IMR-90 (cell line): ENCODE measurements at regions not wholly inside any gene's neighbourhood (a gene's known extent, or its start where the extent isn't known, plus 50 kb on each side); places are given as distances from the start of the nearest gene placed in this dataset.

Source experiments
- ATAC-seq: fragments of 200-7000 bp; cut with Tn5 transposase; 2 replicates; pipeline ENCODE4 v1.9.1; 2020; ENCODE audit warnings: low read depth, mild to moderate bottlenecking, moderate library complexity
- BruUV-seq: library from RNA; stranded (reverse); fragments of 400-500 nt; replicated peaks from 2 replicates; lab custom pipeline; 2021; lab: Mats Ljungman, UMichigan
- CTCF ChIA-PET: fragments of 300-600 bp; formaldehyde crosslinking; extraction: SDS; loops from one replicate; lab custom pipeline; 2021; ENCODE audit warnings: antibody characterized with exemption; lab: Yijun Ruan, JAX
- POLR2A ChIA-PET: fragments of 300-600 bp; sonication (Branson Sonifier 250); formaldehyde crosslinking; loops from one replicate; lab custom pipeline; 2022; ENCODE audit warnings: antibody characterized with exemption; ENCODE audit not compliant: unreplicated experiment; lab: Charles Lee
- DNase-seq: peaks from one replicate; pipeline ENCODE4 v3.0.0; 2013
- H2AFZ ChIP-seq: replicated peaks from 2 replicates; pipeline ENCODE3; 2013; ENCODE audit warnings: low read length, mild to moderate bottlenecking; ENCODE audit not compliant: poor library complexity
- H2AK5ac ChIP-seq: 2 replicates; pipeline ENCODE4 v1.6.1; 2013; ENCODE audit warnings: low read depth, low read length, inconsistent platforms
- H2AK9ac ChIP-seq: replicated peaks from 2 replicates; pipeline ENCODE3; 2013; ENCODE audit warnings: mild to moderate bottlenecking, low read depth, low read length, moderate library complexity; ENCODE audit not compliant: poor library complexity
- H2BK120ac ChIP-seq: 2 replicates; pipeline ENCODE4 v1.6.1; 2013; ENCODE audit warnings: low read depth, low read length, inconsistent platforms
- H2BK15ac ChIP-seq: 3 replicates; pipeline ENCODE4 v1.6.1; 2013; ENCODE audit warnings: low read depth, low read length, inconsistent platforms
- H2BK20ac ChIP-seq: 2 replicates; pipeline ENCODE4 v1.6.1; 2013; ENCODE audit warnings: low read depth, mild to moderate bottlenecking, inconsistent platforms, low read length, moderate library complexity
- H2BK5ac ChIP-seq: 2 replicates; pipeline ENCODE4 v1.6.1; 2013; ENCODE audit warnings: mild to moderate bottlenecking, low read depth, low read length, inconsistent platforms; ENCODE audit not compliant: poor library complexity, severe bottlenecking
- H3K14ac ChIP-seq: replicated peaks from 2 replicates; pipeline ENCODE4 v1.6.1; 2013; ENCODE audit warnings: low read depth, low read length, inconsistent platforms
- H3K18ac ChIP-seq: 2 replicates; pipeline ENCODE4 v1.6.1; 2013; ENCODE audit warnings: low read depth, low read length, control low read depth
- H3K23ac ChIP-seq: 2 replicates; pipeline ENCODE4 v1.6.1; 2013; ENCODE audit warnings: low read depth, low read length, inconsistent platforms
- H3K27ac ChIP-seq: 2 replicates; pipeline ENCODE4 v1.5.1; 2013; ENCODE audit warnings: mild to moderate bottlenecking, control low read depth, low read length; ENCODE audit not compliant: insufficient read depth
- H3K27me3 ChIP-seq: 2 replicates; pipeline ENCODE4 v1.6.1; 2013; ENCODE audit warnings: low read length; ENCODE audit not compliant: control insufficient read depth, insufficient read depth
- H3K36me3 ChIP-seq: 2 replicates; pipeline ENCODE4 v1.6.1; 2013; ENCODE audit warnings: low read length, mixed read lengths; ENCODE audit not compliant: control insufficient read depth, insufficient read depth
- H3K4ac ChIP-seq: 2 replicates; pipeline ENCODE4 v1.6.1; 2013; ENCODE audit warnings: low read depth, low read length, inconsistent platforms
- H3K4me1 ChIP-seq: 2 replicates; pipeline ENCODE4 v1.6.1; 2013; ENCODE audit warnings: low read length, mixed read lengths; ENCODE audit not compliant: control insufficient read depth, insufficient read depth
- H3K4me2 ChIP-seq: 2 replicates; pipeline ENCODE4 v1.6.1; 2013; ENCODE audit warnings: low read depth, mild to moderate bottlenecking, control low read depth, low read length, moderate library complexity
- H3K4me3 ChIP-seq: 2 replicates; pipeline ENCODE4 v1.5.1; 2013; ENCODE audit warnings: low read depth, mild to moderate bottlenecking, control low read depth, low read length, moderate library complexity; ENCODE audit not compliant: insufficient read depth
- H3K56ac ChIP-seq: 2 replicates; pipeline ENCODE4 v1.6.1; 2013; ENCODE audit warnings: low read length, inconsistent platforms; ENCODE audit not compliant: insufficient read depth; ENCODE audit errors: extremely low read depth
- H3K79me1 ChIP-seq, 2 experiments: 2 replicates each; pipeline ENCODE4 v1.6.1; 2013; ENCODE audit warnings: low read length in 2 of 2, inconsistent platforms in 1 of 2, low read depth in 1 of 2
- H3K9ac ChIP-seq: 2 replicates; pipeline ENCODE4 v1.6.1; 2013; ENCODE audit warnings: low read depth, low read length, control low read depth
- H3K9me1 ChIP-seq: 2 replicates; pipeline ENCODE4 v1.6.1; 2013; ENCODE audit warnings: low read length, inconsistent platforms; ENCODE audit not compliant: insufficient read depth
- H3K9me3 ChIP-seq: 2 replicates; pipeline ENCODE4 v1.6.1; 2013; ENCODE audit warnings: low read length; ENCODE audit not compliant: control insufficient read depth, insufficient read depth
- H4K20me1 ChIP-seq: 2 replicates; pipeline ENCODE4 v1.6.1; 2013; ENCODE audit warnings: low read length, inconsistent platforms; ENCODE audit not compliant: insufficient read depth
- H4K5ac ChIP-seq: 2 replicates; pipeline ENCODE4 v1.6.1; 2013; ENCODE audit warnings: mild to moderate bottlenecking, low read depth, low read length, control low read depth
- H4K8ac ChIP-seq, 2 experiments: 2 replicates each; pipeline ENCODE4 v1.6.1; 2013; ENCODE audit warnings: low read depth in 2 of 2, low read length in 2 of 2, control low read depth in 1 of 2, inconsistent platforms in 1 of 2
- H4K91ac ChIP-seq: 2 replicates; pipeline ENCODE4 v1.6.1; 2013; ENCODE audit warnings: low read depth, low read length, inconsistent platforms; ENCODE audit not compliant: insufficient read depth
- BHLHE40 ChIP-seq: fragments of 150-350 bp; IDR thresholded peaks from 2 replicates; pipeline ENCODE4 v1.6.1; 2016; ENCODE audit warnings: mild to moderate bottlenecking, low read depth, low read length
- CEBPB ChIP-seq: IDR thresholded peaks from 2 replicates; pipeline ENCODE4 v1.6.1; 2012; ENCODE audit warnings: low read depth, low read length, improper control_type of control experiment
- CHD1 ChIP-seq: IDR thresholded peaks from 2 replicates; pipeline ENCODE4 v1.6.1; 2012; ENCODE audit warnings: low read depth, low read length, improper control_type of control experiment
- FOS ChIP-seq: fragments of 150-350 bp; IDR thresholded peaks from 2 replicates; pipeline ENCODE4 v1.6.1; 2016; ENCODE audit warnings: low read depth, low read length
- MAFK ChIP-seq: IDR thresholded peaks from 2 replicates; pipeline ENCODE4 v1.6.1; 2012; ENCODE audit warnings: low read depth, low read length, improper control_type of control experiment
- MAZ ChIP-seq: IDR thresholded peaks from 2 replicates; pipeline ENCODE4 v1.6.1; 2012; ENCODE audit warnings: low read depth, mild to moderate bottlenecking, low read length, improper control_type of control experiment, moderate library complexity, borderline replicate concordance
- MXI1 ChIP-seq: IDR thresholded peaks from 2 replicates; pipeline ENCODE4 v1.6.1; 2012; ENCODE audit warnings: low read depth, mild to moderate bottlenecking, low read length, moderate library complexity, borderline replicate concordance
- NFE2L2 ChIP-seq: fragments of 150-350 bp; IDR thresholded peaks from 2 replicates; pipeline ENCODE4 v1.6.1; 2016; ENCODE audit warnings: low read depth, mild to moderate bottlenecking, low read length
- POLR2A ChIP-seq: IDR thresholded peaks from 2 replicates; pipeline ENCODE4 v1.6.1; 2012; ENCODE audit warnings: mild to moderate bottlenecking, low read depth, low read length
- RAD21 ChIP-seq: IDR thresholded peaks from 2 replicates; pipeline ENCODE4 v1.6.1; 2012; ENCODE audit warnings: low read length, improper control_type of control experiment
- RCOR1 ChIP-seq: IDR thresholded peaks from 2 replicates; pipeline ENCODE4 v1.6.1; 2012; ENCODE audit warnings: mild to moderate bottlenecking, low read length, improper control_type of control experiment; ENCODE audit not compliant: insufficient replicate concordance
- RFX5 ChIP-seq: IDR thresholded peaks from 2 replicates; pipeline ENCODE4 v1.8.0; 2012; ENCODE audit warnings: low read depth, mild to moderate bottlenecking, low read length, moderate library complexity
- SMC3 ChIP-seq: fragments of 150-350 bp; IDR thresholded peaks from 2 replicates; pipeline ENCODE4 v1.6.1; 2016; ENCODE audit warnings: low read depth, mild to moderate bottlenecking, antibody characterized with exemption, low read length, moderate library complexity
- WGBS, 2 experiments: methylation state at CpG; one replicate each; pipeline versions ENCODE4 v1.1.5 to v1.1.7; 2013; ENCODE audit warnings: missing lambda C conversion rate in 2 of 2; ENCODE audit not compliant: insufficient read length in 1 of 2; ENCODE audit errors: extremely low coverage in 2 of 2; 5-methylcytosine and 5-hydroxymethylcytosine counted together
- dilution Hi-C: fragments of 300-500 bp; cut with HindIII; formaldehyde crosslinking; loops from one replicate; pipeline ENCODE4 v1.14.3; 2018; ENCODE audit warnings: low sequenced_read_pairs; ENCODE audit not compliant: unreplicated experiment
- in situ Hi-C: fragments of 300-500 bp; cut with MboI; formaldehyde crosslinking; loops from 3 replicates; pipeline ENCODE4 v1.14.3; 2019; ENCODE audit warnings: low sequenced_read_pairs, inconsistent platforms, mixed read lengths
- intact Hi-C: fragments of 100-400 bp; cut with micrococcal nuclease; formaldehyde crosslinking; loops from 2 replicates; pipeline ENCODE4 v1.10.0; 2022
- TF ChIP-seq, protein P1 (sequence below): fragments of 150-350 bp; IDR thresholded peaks from 2 replicates; pipeline ENCODE4 v1.6.1; 2016; ENCODE audit warnings: low read depth, mild to moderate bottlenecking, low read length, moderate library complexity, borderline replicate concordance
- TF ChIP-seq, protein P2 (sequence below): conservative IDR thresholded peaks from 2 replicates; pipeline ENCODE4 v1.5.1; 2012; ENCODE audit warnings: mild to moderate bottlenecking, low read depth, low read length, improper control_type of control experiment
- TF ChIP-seq, protein P3 (sequence below): fragments of 150-350 bp; IDR thresholded peaks from 2 replicates; pipeline ENCODE4 v1.6.1; 2017; ENCODE audit warnings: mild to moderate bottlenecking, antibody characterized with exemption, low read length, low read depth

GRCh38 chr1:193388165-193388564 lies 201.8 kb upstream of the B3GALT2 start:
- dilution Hi-C loops (no loop called here), intact Hi-C loops (no loop called here), in situ Hi-C loops (no loop called here)
- H2BK5ac ChIP-seq = no peak overlapping the region
- DNase-seq (no peak), ATAC-seq (no peak)
- BruUV-seq = no TSS peak
- no peak overlapping the region for H2AK9ac ChIP-seq
- no peaks in the 10 kb centered on the region for H4K20me1 ChIP-seq
- H3K9ac ChIP-seq = no peak overlapping the region
- no peak overlapping the region for H3K4me2 ChIP-seq
- WGBS, 2 experiments = 90% methylated on average over 2 of the region's 4 CpGs; no CpG with 5 or more reads in 1 of the 2 experiments
- H3K23ac ChIP-seq = no peak overlapping the region
- no peaks in the 10 kb centered on the region for H3K79me1 ChIP-seq
- no peak overlapping the region for H2BK20ac ChIP-seq
- no peaks in the 10 kb centered on the region for H3K27me3 ChIP-seq
- no peak overlapping the region for H4K91ac ChIP-seq
- H3K56ac ChIP-seq = no peak overlapping the region
- CTCF ChIA-PET = no interaction called here
- no peak overlapping the region for H3K4ac ChIP-seq
- TF ChIP-seq RCOR1 = no peak
- no peak for TF ChIP-seq BHLHE40
- TF ChIP-seq MAZ = no peak
- no peak for TF ChIP-seq CEBPB
- TF ChIP-seq MXI1 = no peak
- TF ChIP-seq FOS = no peak
- TF ChIP-seq SMC3 = no peak
- TF ChIP-seq NFE2L2 = no peak
- TF ChIP-seq, protein P1, sequence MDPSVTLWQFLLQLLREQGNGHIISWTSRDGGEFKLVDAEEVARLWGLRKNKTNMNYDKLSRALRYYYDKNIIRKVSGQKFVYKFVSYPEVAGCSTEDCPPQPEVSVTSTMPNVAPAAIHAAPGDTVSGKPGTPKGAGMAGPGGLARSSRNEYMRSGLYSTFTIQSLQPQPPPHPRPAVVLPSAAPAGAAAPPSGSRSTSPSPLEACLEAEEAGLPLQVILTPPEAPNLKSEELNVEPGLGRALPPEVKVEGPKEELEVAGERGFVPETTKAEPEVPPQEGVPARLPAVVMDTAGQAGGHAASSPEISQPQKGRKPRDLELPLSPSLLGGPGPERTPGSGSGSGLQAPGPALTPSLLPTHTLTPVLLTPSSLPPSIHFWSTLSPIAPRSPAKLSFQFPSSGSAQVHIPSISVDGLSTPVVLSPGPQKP = no peak
- TF ChIP-seq, protein P2, sequence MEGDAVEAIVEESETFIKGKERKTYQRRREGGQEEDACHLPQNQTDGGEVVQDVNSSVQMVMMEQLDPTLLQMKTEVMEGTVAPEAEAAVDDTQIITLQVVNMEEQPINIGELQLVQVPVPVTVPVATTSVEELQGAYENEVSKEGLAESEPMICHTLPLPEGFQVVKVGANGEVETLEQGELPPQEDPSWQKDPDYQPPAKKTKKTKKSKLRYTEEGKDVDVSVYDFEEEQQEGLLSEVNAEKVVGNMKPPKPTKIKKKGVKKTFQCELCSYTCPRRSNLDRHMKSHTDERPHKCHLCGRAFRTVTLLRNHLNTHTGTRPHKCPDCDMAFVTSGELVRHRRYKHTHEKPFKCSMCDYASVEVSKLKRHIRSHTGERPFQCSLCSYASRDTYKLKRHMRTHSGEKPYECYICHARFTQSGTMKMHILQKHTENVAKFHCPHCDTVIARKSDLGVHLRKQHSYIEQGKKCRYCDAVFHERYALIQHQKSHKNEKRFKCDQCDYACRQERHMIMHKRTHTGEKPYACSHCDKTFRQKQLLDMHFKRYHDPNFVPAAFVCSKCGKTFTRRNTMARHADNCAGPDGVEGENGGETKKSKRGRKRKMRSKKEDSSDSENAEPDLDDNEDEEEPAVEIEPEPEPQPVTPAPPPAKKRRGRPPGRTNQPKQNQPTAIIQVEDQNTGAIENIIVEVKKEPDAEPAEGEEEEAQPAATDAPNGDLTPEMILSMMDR = no peak
- TF ChIP-seq RAD21 = no peak
- TF ChIP-seq CHD1 = no peak
- TF ChIP-seq MAFK = no peak
- TF ChIP-seq, protein P3, sequence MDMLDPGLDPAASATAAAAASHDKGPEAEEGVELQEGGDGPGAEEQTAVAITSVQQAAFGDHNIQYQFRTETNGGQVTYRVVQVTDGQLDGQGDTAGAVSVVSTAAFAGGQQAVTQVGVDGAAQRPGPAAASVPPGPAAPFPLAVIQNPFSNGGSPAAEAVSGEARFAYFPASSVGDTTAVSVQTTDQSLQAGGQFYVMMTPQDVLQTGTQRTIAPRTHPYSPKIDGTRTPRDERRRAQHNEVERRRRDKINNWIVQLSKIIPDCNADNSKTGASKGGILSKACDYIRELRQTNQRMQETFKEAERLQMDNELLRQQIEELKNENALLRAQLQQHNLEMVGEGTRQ = no peak
- TF ChIP-seq POLR2A = no peak
- no peak for TF ChIP-seq RFX5
- no peak overlapping the region for H3K18ac ChIP-seq
- no peak overlapping the region for H4K8ac ChIP-seq
- no peak overlapping the region for H3K14ac ChIP-seq
- no peak overlapping the region for H2AFZ ChIP-seq
- H2AK5ac ChIP-seq = no peak overlapping the region
- H3K4me3 ChIP-seq = no peak overlapping the region
- H3K9me3 ChIP-seq = no peaks in the 10 kb centered on the region
- H3K4me1 ChIP-seq = no peaks in the 10 kb centered on the region
- H4K5ac ChIP-seq = no peak overlapping the region
- H2BK15ac ChIP-seq = no peak overlapping the region
- H3K9me1 ChIP-seq = no peaks in the 10 kb centered on the region
- H2BK120ac ChIP-seq = no peak overlapping the region
- no peak overlapping the region for H3K27ac ChIP-seq
- POLR2A ChIA-PET = no interaction called here
- H3K36me3 ChIP-seq = no peaks in the 10 kb centered on the region
